HG02970 (cell line): ENCODE measurements at regions not wholly inside any gene's neighbourhood (a gene's known extent, or its start where the extent isn't known, plus 50 kb on each side); places are given as distances from the start of the nearest gene placed in this dataset.

Experiments used
- ATAC-seq: cut with Tn5 transposase; IDR thresholded peaks from one replicate; pipeline ENCODE4 v1.9.1; 2021; ENCODE audit warnings: mild to moderate bottlenecking, moderate library complexity, moderate number of reproducible peaks; ENCODE audit not compliant: unreplicated experiment, low FRiP score

DNA sequence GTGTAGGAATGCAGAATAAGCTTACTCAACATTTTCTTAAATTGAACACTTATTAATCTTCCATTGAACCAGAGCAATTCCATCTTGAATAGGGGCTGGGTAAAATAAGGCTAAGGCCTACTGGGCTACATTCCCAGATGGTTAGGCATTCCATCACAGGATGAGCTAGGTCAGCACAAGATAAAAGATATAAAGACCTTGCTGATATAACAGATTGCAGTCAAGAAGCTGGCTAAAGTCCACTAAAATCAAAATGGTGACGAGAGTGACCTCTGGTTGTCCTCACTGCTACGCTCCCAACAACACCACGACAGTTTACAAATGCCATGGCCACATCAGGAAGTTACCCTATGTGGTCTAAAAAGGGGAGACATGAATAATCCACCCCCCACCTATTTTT is 156.1 kb downstream of the NXNL2 start:
- ATAC-seq = no peak

DNA sequence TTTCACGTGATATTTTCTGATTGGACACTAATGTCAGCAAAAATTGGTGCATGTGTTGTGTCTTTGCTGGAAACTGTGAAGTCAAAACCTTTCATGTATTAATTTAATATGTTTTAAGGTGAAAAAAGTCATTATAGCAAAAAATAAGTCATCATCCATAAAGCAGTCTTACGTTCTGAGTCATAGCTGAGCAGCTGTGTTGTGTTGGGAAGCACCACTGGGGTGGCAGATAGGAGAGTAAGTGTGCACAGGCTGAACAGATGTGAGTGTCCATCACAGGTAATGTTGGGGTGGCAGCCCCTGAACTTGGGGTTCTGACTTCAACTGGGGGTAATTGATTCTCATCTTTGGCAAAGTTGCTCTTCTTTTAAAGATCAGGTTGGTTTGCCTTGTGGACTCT is 156.8 kb downstream of the NXNL2 start:
- no peak for ATAC-seq

DNA sequence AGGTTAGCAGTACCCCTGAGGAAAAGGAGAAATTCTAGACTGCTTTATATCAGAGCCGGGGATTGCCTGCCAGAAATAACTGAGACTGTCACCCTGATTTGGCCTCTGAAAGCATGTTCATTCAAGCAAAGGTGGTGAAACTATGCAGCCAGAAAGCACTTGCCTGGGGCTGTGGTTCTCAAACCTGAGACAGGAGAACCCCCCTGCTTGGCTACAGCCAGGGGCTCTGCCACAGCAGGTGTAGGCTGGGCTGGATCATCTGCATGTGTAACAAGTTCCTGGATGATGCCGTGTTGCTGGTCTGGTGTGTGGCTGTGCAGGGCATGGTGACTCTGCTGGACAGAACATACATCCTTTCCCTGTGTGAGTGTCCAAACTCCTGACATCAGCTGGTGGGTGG is 157.8 kb downstream of the NXNL2 start:
- no peak for ATAC-seq

DNA sequence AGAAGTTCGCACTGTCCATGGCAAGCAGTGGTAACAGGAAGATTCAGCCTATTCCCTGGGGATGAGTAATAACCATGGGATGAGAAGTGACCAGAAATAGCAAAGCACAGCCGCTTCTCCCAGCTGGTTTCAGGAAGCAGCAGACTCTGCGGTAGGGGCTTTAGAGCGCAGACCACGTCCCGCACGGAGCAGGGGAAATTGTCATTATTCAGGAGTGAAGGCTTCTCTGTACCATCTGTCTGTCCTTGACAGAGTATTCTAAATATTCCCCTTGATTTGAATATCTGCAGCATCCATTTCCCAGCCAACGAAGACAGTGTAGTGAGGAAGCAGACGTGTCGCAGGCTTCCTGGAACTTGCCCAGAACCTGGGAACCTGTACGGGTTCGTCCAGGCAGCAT is 159.6 kb downstream of the NXNL2 start:
- no peak for ATAC-seq

DNA sequence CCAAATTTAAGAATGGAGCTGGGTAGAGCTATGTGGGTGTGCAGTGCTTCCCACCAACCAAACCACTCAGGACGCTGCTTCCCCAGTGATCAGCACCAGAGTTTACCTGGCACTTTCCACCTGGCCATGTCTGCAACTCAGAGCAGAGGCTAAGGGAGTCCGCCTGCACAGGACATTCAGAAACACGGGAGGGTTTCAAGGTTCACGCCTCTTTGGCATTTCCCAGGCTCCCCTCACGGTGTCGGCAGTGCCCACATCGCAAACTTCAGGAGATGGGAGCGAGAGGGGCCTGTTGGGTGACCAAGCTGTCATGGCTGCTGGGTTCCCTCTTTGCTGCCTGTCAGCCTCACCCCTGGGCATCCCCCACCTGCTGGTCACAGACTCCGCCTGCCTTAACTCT is 161.5 kb downstream of the NXNL2 start:
- ATAC-seq = no peak

DNA sequence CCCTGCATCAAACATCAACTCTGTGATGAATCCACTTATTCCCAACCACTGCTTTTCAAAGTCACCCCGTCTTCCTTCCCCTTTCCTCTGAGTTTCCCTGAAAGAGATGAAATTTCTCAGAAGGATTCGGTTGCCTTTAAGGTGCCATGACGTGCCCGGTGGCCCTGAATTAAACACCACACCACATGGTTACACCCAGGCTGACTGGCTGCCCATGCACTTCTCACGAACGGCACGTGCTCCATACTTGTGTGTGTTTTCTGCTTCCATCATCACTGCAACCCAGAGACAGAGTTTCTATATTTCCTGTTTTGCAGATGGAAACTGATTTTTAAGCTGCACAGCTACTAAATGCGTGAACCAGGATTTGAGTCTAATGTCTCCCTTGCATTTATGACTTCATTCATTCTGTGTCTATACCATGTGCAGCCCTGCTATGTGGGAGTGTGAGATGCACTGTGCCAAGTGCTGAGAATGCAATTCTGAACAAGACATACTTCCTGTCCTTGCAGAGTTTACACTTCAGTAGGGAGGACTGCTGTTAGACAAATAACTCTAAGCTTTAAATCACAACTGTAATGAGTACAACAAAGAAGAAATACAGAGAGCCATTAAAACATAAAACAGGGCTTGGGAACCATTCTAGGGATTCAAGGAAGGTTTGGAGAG is 162.9 kb downstream of the NXNL2 start:
- no peak for ATAC-seq

DNA sequence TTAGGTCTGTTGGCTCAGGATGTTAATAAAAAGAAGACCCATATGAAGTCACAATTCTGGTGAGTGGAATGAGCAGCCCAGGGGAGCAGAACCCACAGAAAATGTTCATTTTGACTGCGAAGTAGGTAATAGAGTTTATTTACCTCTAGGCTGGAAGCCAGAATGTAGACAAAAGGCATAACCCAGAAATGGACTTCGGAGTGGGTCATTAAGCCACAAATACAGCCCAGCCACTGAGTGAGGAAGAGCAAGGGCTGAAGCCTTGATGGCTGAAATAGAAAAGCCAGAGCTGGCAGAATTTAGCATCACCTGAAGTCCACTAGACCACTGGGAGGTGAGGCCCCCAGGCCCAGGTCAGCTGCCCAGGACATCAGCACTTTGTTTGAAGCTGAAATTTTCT is 168.0 kb downstream of the NXNL2 start:
- ATAC-seq = no peak

DNA sequence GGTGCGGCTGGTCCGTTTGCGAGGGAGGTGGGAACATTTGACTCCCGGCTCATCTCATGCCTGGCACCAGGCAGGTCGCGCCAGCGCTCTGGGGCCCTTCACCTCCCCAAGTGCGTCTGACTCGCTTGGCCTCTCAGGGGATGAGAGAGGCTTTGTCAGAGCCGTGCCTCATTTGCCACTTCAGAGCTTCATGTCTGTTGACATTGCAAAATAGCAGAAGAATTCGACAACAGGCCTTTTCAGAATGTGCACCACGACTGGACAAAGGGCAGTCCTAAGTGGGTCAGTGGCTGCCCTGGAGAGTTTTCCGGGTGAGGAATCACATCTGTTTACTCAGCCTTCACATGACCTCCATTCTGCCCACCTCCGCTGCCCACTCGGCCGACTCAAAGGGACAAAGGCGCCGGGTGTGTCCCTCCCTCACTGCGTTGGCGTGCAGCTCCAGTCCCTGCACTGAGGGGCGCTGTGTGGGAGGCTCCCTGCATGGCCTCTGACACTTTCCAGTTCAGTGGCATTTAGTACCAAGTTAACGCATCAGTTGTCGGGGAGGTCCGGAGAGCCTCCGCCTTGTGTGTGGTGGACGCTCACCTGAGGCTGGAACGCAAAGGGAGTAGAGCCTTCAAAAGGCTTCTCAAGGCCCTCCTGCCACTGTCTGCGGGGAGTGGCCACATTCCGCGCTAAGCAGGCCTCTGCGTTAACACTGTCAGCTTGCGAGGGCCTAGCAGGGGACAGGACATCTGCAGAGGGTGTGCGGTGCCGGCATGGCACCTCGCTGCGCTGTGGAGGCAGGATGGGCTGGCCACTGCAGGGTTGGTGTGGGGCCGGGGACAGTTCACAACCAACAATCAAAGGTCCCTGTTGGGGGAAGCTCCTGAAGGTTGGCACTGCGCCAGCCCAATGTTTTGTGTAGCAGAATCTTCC is 171.5 kb downstream of the NXNL2 start:
- ATAC-seq = no peak

GRCh38 chr9:88710449-88710848 is 175.5 kb downstream of the NXNL2 start:
- ATAC-seq = no peak

GRCh38 chr9:88711719-88712118 is 176.7 kb downstream of the NXNL2 start:
- no peak for ATAC-seq

DNA sequence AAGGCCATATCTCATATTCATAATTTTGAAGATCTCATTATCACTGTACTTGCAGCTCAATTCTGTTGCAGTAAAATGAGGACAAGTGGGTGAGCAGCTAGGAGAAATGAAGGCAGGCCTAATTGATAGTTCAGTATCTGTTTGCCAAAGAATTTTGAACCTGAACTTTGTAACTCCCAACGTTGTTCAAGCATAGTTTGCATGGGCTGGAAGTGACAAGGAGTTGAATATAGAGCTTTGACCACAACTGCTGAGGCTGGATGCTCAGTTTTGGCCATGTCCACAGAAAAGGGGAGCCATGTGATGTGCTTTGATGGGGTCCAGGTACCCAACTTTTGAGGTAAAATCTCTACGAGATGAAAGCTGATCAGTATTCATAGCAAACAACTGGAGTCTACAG is 177.5 kb downstream of the NXNL2 start:
- no peak for ATAC-seq

DNA sequence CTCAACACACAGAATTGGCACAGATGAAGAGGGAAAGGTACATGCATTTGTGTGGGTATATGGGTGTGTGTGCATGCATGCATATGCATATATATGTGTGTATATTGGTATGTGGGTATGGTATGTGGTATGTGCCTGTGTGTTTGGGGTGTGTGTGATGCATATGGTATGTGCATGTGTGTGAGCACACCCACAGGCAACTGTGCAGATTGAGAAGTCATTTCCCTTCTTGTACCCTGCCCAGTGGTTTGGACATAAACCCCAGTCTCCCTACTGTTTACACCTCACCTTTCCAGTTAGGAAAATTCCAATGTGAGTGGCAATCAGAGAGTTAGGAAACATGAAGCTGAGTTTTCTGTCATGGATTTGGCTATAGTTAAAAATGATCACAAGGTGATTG is 178.0 kb downstream of the NXNL2 start:
- ATAC-seq = no peak

GRCh38 chr9:88716596-88717290 is 181.8 kb downstream of the NXNL2 start:
- no peak for ATAC-seq

DNA sequence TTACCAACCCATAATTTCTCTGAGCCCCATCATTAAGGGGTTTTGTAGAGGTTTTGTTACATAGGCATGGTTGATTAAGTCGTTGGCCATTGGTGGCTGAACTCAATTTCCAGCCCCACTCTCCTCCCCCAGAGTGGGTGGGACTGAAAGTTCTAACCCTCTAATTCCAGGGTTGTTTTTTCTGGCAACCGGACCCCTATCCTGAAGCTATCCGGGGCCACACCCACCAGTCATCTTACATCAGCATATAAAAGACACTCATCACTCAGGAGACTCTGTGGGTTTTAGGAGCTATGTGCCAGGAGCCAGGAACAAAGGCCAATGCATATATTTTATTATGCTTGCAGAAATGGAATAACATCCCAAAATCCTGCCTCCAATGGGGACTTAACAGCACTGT is 186.0 kb downstream of the NXNL2 start:
- no peak for ATAC-seq

DNA sequence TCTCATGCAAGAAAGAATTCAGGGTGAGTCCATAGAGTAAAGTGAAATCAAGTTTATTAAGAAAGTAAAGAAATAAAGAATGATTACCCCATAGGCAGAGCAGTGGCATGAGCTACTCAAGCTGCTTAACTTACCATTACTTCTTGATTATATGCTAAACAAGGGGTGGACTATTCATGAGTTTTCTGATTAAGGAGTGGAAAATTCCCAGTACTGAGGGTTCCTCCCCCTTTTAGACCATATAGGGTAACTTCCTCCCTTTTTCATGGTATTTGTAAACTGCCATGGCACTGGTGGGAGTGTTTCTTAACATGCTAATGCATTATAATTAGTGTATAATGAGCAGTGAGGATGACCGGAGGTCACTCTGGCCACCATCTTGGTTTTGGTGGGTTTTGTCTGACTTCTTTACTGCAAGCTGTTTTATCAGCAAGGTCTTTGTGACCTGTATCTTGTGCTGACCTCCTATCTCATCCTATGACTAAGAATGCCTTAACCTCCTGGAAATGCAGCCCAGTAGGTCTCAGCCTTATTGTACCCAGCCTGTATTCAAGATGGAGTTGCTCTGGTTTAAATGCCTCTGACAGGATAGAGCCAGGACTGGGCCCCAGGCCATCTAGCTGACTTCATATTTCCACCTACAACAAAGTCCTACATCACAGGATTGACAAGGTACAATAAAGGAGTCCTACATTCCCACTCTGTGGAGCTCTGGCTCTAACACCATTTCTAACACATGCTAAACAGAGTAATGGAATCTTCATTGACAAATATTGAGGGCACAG is 186.7 kb downstream of the NXNL2 start:
- ATAC-seq = no peak

DNA sequence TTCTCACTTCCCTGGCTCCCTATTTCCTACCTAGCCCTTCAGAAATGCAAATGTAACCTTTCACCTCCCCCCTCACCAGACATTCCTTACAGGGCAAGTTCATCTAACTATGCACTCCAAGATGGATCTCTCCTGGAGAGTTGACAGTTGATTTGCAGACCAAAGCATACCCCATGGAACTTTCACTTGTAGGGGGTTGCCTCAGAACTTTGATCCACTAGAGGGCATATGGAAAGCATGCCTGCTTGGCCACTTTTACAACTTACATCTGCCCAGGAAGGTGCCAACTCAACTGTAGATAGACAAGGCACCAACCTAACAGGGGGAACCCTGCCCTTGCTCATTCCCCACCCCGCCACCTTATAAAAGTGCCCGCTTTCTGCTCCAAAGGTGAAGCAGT is 187.8 kb downstream of the NXNL2 start:
- no peak for ATAC-seq

DNA sequence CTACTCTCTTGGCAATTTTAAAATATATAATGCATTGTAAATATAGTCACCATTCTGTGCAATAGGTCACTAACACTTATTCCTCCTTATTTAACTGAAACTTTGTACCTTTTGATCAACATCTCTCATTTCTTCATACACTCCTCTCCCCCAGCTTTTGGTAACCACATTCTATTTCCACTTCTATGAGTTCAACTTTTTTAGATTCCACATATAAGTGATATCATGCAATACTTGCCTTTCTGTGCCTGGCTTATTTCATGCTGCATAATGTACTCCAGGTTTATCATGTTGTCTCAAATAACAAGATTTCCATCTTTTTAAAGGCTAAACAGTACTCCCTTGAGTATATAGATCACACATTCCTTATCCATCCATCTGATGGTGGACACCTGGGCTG is 188.8 kb downstream of the NXNL2 start:
- no peak for ATAC-seq

- no peak for ATAC-seq
These were observed 189.4 kb downstream of the NXNL2 start for GRCh38 chr9:88724331-88724730.

DNA sequence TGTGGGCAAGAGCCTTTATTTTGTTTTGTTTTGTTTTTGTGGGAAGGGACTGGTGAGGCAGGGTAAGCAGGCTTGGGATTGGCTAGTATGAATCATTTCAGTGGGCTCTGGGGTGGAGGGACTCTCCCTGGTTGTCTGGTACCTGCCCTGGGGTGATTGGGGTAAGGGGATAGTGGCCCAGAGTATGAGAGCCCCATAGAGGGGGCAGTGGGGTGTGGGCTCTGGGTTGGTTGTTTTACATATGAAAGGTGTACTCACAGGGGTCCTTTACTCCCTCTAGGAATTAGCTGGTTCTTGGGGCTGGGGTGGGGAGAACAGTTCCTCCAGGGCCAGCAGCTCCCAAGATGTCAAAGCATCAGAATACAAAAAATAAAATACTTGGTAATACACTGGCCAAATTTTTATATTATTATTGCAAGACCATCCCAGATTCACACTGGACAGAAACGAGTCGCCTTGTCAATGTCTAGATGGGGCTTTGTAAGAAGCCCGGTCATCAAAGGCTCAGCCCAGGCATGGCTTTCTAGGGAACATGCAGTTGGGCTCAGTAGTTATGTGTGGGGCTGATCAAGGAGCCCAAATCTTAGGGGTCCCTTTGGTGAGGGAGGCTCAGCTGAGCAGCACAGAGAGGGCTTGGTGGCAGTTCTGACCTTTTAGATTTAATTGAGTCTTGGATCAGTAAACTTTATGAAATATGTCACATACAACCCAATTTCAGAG is 190.5 kb downstream of the NXNL2 start:
- ATAC-seq = no peak

GRCh38 chr9:88726803-88727202 is 191.8 kb downstream of the NXNL2 start:
- ATAC-seq = no peak
